ENCODE measurements at regions not wholly inside any gene's neighbourhood (a gene's known extent, or its start where the extent isn't known, plus 50 kb on each side); places are given as distances from the start of the nearest gene placed in this dataset.

- DNase-seq (ENCODE audit: low read depth), result no peak
These were observed 380.3 kb downstream of the PCNX1 start for GRCh38 chr14:71287567-71287966.

DNA sequence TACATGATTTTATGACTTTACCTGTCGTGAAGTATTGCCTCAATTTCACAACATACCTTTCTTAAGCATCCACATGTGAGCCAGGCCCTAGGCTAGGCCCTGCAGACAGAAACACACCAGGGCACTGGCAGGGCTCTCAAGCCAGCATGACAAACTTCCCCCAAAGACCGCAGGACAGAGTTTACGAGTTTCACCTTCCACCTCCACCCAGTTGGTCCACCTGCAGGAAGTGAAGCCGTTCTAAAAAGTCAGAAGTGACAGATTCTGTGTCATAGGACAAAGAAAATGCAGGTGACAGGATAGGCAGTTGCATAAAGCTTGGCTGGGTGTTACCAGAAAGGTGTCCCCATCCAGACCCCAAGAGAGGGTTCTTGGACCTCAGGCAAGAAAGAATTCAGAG lies 382.3 kb downstream of the PCNX1 start:
- DNase-seq (ENCODE audit: low read depth), result no peak

DNA sequence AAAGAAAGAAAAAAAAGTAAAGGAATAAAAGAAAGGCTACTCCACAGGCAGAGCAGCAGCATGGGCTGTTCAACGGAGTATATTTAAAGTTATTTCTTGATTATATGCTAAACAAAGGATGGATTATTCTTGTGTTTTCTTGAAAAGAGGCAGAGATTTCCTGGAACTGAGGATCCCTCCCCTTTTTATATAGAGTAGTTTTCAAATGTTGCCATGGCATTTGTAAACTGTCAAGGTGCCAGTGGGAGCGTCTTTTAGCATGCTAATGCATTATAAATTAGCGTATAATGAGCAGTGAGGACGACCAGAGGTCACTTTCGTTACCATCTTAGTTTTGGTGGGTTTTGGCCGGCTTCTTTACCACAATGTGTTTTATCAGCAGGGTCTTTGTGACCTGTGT lies 383.0 kb downstream of the PCNX1 start:
- DNase-seq (ENCODE audit: low read depth), result no peak

DNA sequence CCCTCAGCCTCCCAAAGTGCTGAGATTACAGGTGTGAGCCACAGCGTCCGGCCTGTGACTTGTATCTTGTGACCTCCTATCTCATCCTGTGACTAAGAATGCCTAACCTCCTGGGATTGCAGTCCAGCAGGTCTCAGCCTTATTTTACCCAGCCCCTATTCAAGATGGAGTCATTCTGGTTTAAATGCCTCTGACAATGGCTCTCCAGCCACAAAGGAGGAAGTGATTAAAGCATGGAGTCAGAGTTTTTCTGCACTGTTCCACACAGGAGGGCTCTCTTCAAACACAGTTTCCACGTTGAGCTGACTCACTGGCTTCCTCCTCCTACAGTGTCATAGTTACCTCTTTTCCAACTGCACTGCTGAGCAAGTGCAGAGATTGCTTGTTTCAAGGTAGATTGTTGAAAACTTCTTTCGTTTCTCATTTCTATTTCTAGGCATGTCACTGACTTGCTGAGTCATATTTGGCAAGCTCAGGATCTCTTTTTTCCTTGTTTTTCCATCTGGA lies 383.8 kb downstream of the PCNX1 start:
- peak; percentile 79 for DNase-seq (ENCODE audit: low read depth)

DNA sequence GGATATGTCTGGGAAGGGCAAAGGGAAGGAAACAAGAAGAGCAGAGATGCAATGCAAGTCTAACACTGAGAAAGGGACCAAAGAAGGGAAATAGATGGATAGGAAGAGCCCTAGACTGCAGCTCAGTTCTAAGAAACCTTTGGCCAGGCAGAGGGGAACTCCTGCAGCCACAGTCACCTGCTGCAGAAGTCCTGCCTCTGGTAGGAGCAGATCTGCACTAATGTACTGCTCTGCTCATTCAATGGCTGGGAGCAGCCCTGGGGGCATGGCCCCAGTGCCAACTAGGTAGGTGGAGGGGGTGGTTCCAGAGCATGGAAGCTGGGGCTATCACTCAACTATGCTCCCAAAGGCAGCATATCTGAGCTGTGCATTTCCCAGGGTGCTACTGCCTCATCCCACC lies 388.9 kb downstream of the PCNX1 start:
- DNase-seq (ENCODE audit: low read depth), result no peak

DNA sequence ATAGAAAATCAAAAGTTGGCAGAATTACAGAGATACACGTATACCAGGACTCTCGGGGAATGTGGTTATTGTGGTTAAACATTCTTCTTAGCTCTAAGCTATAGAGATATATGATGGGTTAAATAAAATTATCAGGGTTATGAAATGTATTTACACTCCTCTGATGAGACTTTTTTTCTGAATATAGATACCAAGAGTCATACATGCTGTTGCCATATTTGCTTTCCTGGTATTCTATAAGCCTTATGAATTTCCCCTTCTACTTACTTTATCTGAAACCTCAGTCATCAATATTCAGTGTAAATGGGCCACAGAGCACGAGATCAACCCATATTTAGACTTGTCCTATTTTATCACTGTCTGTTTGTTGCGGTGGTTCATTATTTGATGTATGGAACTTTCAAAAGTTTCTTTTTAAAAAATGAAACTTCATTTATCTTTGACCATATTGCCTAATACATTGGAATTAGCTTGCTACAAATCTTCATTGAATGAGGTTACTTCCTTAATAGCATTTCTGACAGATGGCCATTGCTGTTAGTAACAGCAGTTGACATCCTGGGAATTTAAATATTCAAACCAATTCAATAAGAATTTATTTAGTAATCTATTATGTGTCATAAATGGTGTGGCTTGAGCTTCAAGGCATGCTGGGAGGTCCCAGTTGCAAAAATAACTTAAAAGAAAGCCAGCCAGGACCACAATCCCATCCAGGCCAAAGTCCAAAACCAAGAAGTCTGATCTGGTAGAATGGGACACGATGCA lies 393.5 kb downstream of the PCNX1 start:
- DNase-seq (ENCODE audit: low read depth), result peak; percentile 67

GRCh38 chr14:71301611-71302010 lies 394.4 kb downstream of the PCNX1 start:
- no peak for DNase-seq (ENCODE audit: low read depth)

- no peak for DNase-seq (ENCODE audit: low read depth)
These were observed 397.4 kb downstream of the PCNX1 start for GRCh38 chr14:71304690-71305089.

- DNase-seq (ENCODE audit: low read depth), result no peak
These were observed 401.4 kb downstream of the PCNX1 start for GRCh38 chr14:71308671-71309070.

GRCh38 chr14:71309756-71310155 lies 402.5 kb downstream of the PCNX1 start:
- DNase-seq (ENCODE audit: low read depth), result no peak

GRCh38 chr14:71311061-71311460 lies 403.8 kb downstream of the PCNX1 start:
- DNase-seq (ENCODE audit: low read depth), result no peak

DNA sequence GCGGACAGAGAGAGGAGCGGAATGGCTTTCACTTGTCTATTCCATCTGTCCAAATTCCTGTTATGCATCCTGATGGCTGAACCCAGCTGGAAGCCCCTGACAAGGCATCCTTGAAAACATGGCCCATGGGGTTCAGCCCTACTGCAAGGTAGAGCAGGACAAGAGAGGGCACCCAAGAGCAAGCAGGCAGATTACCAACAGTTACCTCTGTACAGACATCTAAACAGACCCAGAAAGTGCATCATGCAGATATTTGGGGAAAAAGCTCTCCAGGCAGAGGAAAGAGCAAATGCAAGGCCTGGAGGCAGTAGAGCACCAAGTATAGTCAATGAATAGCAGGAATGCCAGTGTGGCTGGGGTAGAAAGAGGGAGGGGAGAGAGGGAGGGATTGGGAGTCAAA lies 407.5 kb downstream of the PCNX1 start:
- no peak for DNase-seq (ENCODE audit: low read depth)

- DNase-seq (ENCODE audit: low read depth), result no peak
These were observed 410.3 kb downstream of the PCNX1 start for GRCh38 chr14:71317385-71318096.

DNA sequence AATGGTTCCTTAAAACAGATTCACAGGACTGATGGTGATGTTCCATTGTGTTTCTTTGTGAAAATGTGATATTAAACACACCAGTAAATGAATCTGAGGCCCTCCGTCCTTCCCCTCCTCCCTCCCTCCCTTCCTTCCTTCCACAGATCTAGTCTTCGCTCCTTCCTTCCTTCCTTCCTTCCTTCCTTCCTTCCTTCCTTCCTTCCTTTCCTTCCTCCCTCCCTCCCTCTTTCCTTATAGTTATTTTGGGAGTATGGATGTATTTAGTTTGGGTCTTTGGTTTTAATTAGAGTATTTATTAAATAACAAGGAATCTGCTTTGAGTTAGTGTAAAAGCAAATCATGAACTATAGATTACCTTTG lies 410.8 kb downstream of the PCNX1 start:
- DNase-seq (ENCODE audit: low read depth), result no peak

DNA sequence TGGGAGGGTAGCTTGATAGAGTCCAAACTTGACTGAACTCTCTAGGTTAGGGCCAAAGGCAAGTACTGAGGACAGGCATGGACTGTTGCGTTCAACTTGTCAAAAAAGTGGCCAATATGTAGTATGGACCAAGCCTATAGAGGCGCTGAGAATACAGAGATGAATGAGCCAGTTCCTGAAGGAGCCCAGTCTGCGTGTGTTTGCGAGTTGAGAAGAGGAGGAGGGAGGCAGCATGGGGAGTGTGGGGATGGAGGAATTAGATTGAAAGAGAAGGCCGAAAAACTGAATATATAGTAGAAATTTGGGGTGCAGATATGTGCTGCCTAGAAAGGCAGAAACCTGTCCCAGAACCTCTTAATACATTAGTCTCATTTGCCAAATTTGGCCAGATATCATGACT lies 412.4 kb downstream of the PCNX1 start:
- DNase-seq (ENCODE audit: low read depth), result no peak

DNA sequence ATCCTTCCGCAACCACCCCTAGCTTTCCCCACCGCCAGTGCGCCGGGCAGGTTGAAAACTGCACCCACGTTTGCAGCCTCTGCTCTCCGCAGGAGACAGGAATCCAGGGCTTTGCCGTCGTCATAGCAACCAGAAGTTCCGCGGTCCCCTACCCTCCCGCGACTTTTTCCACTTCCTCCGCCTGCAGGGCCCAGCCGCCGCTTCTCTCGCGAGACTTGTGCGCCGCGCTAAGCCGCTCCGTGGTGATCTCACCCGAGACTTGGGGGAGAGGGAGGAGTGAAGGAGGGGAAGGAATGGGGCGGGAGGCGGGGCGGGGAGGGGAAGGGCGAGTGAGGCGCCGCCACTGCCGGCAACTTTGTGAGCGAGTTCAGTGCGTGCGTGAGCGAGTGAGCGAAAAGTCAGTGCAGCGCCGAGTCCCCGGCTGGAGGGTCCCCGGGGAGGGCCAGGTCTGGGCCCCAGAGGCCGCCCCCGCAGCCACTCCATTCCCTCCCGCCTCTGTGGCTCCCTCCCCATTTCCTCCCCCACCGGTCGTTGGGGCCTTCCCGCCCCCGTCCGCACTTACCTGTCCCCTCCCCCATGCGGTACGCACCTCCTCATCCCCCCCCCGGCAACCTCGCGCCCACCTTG lies 413.0 kb downstream of the PCNX1 start, which contains the start of gene SIPA1L1:
TSS of gene SIPA1L1 (plus strand) at position 370 of the 627 bp plus-strand sequence.
- DNase-seq (ENCODE audit: low read depth), result peak; percentile 98

- peak; percentile 65 for DNase-seq (ENCODE audit: low read depth)
These were observed 413.7 kb downstream of the PCNX1 start for GRCh38 chr14:71320734-71321573.

DNA sequence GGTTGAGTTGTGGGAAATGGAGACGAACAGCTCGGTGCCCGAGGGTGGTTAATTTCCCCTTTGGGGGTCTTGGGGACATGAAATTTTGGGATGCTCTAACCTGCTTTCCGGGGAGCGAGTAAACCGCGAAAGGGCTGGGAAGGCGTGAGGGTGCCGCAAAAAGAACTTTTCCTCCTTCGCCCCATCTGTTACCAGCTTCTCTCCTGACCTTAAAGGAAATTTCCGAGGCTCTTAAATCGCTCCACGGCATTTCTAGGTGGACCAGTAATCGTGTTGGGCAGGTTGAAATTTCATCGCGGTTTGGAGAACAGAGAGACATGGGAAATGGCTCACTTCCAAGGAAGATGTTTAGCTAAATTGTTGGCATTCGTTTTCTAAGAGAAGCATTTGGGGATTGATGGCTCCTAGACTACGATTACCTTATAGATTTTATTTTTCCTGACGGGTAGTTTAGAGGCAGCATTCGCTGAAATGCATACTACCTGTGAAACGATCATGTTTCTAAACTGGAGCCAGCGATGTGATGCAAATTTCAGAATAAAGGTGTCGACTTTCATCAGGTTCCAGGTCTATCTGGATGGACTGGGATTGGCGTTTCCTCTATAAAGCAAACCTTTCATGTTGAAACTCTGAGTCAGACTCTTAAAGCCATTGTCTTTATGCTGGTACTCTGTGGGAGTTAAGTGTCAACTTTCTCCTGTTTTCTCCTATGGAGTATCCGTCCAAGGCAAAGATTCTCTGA lies 414.5 kb downstream of the PCNX1 start:
- peak; percentile 68 for DNase-seq (ENCODE audit: low read depth)

DNA sequence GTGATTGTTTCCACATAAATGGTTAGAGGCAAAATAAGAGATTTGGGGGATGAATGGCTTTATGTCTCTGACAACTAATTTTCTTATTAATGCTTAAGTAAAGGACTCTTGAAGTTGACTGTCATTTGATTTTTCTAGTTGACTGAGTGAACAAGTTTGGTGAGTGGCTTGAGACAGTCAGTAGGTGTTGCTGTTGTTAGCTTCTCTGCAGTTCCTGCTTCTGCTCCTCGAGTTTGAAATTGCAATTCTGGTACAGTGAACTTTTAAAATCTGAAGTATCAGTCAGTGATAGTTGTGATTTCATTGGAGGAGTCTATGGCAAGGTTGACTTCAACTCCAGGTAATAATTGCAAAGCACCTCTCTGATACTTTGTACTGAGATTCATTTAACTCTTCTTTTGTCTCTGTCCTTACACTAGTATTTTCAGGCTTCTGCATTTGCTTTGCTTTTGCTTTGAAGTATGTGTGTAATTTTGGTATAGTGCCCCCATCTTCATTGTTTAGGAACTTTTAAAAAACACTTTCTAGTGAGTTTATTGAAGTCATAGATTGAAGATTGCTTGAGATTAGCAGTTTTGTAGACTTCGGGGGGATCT lies 415.5 kb downstream of the PCNX1 start:
- DNase-seq (ENCODE audit: low read depth), result peak; percentile 74

DNA sequence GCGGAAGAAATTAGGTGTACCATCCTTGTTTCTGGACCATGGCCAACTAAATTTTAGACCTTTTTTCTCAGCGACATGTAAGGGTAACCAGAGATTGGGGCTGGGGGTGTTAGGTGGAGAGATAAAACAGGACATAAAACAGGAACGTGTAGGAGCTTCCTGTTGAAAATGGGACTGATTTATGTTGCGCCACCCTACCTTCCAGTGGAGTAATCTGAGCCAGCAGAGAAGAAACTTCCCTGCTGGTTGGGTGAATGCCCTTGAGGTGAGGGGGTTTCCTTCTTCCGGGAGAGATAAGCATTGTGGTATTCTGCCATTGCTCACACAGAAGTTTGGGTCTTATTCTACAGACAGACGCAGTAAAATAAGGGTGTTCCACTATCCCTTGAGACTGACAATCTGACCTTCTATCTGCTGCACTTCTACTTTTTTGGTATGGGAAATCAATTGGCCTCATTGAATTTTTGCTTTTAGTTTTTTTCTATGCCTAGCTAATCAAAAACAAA lies 417.6 kb downstream of the PCNX1 start:
- peak; percentile 88 for DNase-seq (ENCODE audit: low read depth)

- DNase-seq (ENCODE audit: low read depth), result peak; percentile 32
These were observed 420.4 kb downstream of the PCNX1 start for GRCh38 chr14:71327691-71328090.
